GM19463 (cell line): ENCODE measurements at regions not wholly inside any gene's neighbourhood (a gene's known extent, or its start where the extent isn't known, plus 50 kb on each side); places are given as distances from the start of the nearest gene placed in this dataset.

Experiments used
- ATAC-seq: cut with Tn5 transposase; IDR thresholded peaks from one replicate; pipeline ENCODE4 v1.9.1; 2021; ENCODE audit warnings: mild to moderate bottlenecking, moderate library complexity; ENCODE audit not compliant: unreplicated experiment

DNA sequence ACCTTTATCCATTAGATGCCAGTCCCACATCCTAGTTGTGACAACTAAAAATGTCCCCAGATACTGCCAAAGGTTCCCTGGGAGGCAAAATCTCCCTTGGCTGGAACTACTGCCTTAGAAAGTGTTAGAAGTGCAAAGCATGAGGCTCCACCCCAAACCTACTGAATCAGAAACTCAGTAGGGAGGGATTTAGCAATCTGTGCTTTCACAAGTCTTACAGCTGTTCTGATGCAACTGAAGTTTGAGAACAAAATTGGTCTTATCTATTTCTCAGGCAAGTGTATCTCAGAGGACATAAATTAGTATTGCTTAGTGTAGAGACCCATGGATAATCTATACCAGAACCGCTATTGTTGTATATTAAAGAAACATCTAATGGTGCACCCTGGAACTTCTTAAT, 70.2 kb downstream of the CLDN1 start:
- ATAC-seq = no peak

DNA sequence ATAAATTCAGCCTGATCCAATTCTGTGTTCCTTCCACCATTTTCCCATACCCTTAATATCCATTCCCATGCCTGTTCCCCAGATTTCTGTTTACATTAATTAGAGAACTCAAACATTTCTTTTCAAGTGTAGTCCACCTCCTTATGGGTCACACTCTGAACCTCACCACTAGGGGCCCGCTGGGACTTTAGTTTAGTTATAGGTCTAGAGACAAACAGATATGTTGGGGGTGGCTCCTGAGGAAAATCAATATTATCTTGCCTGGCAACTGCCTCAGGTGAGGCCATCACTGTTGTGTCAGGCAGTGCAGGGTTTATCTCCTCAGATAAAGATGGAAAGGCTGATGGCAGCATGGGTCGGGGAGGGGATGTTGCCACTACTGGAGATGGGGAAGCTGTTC, 72.8 kb downstream of the CLDN1 start:
- ATAC-seq = no peak

DNA sequence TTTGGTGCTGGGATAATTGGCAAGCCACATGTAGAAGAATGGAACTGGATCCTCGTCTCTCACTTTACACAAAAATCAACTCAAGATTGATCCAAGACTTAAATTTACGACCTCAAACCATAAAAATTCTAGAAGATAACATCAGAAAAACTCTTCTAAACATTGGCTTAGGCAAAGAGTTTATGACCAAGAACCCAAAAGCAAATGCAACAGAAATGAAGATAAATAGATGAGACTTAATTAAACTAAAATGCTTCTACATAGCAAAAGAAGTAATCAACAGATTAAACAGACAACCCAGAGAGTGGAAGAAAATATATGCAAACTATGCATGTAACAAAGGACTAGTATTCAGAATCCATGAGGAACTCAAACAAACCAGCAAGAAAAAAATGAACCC, 80.1 kb downstream of the CLDN1 start:
- no peak for ATAC-seq

DNA sequence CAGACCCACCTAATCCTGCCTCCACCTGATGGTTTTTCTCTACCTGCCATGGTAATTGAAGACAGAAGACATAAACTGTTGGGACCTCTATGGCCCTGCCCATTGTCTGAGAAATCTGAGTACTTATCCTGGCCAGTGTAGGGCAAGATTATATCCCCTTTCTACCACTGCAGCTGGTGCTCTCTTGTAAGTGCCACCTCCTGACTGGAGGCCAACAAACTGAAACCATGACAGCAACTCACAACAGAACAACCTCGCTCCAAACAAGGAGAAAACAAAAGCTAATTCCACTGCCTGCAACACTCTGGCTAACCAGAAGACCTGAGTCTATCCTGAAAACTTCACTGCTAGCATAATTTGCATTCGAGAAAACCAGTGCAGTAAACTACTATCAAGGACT, 82.9 kb downstream of the CLDN1 start:
- ATAC-seq = no peak

DNA sequence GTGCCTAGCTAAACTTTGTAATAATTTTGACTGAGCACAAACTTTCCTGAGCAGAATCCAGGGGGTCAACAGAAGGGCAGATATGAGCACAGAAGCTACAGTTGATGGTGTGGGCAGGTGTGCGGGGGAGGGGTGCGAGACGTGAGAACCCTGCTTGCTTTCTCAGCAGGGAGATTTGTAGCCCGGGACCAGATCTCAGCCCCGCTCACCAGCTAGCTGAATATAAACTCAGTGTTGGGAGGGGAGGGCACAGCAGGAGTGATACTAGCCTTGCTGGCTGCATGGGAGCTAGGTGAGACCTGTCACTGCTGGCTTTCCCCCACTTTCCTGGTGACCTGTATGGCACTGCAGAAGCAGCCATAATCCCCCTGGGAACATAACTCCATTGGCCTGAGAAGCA, 83.4 kb downstream of the CLDN1 start:
- ATAC-seq = no peak

DNA sequence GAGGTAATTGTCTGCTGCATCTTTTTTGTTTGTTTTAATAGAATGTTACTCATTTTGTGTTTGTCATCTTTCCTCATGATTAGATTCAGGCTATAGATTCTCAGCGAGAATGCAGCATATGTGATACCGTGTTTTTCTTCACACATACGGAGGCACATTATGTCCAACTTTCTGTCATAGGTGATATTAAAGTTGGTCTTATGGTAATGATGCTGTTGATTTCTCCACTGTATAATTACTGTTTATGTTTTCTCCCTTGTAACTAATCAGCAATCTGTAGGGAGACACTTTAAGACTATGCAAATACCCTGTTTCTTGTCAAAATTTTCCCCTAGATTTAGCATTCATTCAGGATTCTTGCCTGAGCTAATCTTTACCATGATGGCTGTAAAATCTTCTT, 87.6 kb downstream of the CLDN1 start:
- no peak for ATAC-seq

DNA sequence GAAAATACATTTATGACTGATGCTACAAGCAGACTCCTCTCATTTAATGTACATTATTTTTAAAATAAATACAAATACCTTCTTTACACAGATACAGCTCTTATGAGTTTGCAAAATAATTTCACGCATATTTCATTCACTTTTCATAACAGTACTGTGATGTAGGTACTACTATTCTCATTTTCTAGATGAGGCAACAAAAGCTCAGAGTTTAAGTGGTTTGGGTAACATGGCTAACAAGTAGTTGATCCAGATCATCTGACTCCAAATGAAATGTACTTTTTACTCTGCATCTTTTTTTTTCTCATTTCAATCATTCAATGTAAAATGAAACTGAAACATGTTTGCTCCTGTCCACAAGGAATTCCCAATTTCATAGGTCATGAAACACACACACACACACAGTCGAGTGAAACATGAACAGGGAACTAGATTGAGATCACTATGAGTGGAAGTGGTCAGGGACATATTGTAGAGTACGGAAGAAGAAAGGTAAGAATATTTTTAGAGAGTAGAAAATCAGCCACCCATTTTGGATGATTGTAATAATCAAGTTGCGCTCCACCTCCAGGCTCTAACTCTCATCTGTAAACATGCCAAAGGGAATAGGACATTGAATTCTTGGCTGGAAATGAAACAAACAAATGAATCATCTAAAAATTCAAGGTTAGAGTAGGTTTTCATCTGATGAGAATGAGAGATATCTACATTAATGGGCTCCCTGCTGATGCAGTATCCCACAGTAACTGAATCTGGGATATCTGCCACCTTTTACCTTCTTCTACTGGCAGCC, 92.4 kb downstream of the CLDN1 start:
- no peak for ATAC-seq

DNA sequence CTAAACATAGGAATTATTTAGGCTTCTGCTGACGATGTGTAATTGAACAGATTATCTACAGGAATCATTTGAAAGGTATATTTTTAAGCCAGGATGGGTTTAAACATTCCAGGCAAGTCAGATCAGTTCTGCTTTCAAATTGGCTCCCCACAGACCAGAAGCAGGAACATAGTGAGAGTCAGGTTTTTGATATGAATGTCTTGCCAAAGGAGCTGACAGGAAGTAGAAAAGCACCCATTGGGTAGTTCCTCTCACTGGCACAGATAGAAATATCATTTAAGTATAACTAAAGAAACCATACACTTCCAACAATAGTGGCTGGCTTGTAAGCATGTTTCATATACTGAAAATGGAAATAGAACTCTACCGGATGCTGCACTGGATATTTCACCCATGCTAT, 95.2 kb downstream of the CLDN1 start:
- no peak for ATAC-seq

DNA sequence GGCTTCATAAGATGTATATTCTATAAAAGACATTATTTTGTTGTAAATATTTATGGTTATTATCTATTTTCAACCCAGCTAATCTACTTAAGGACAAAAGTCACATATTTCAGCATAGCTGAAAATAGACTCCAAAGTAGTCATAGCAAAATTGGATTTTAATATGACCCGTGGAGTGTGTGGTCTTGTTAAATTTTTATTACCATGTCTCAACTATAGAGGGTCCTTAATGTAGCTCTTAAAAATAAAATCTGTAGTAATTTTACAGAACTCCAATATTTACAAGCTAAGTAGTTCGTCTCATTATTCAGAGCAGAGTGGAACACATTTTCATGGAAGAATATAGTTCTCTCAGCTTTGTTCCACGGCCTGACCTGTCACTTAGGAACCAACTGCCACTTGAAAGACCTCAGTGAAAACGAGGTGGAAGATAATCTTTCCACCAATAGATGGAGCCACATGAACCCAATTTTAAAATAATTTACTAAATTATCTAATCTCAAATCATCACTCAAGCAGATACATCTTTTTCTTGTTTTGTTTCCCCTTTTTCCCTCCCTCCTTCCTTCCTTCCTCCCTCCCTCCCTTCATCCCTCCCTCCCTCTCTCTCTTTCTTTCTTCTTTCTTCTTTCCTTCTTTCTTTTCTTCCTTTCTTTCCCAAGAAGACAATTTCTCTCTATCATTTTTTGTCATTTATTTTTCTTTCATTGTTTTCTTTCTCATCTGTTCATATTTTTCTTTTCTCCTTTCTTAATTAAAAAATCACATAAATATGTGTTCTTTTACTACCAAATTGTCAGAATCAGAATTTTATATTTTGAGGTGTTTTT, 97.2 kb downstream of the CLDN1 start:
- no peak for ATAC-seq

DNA sequence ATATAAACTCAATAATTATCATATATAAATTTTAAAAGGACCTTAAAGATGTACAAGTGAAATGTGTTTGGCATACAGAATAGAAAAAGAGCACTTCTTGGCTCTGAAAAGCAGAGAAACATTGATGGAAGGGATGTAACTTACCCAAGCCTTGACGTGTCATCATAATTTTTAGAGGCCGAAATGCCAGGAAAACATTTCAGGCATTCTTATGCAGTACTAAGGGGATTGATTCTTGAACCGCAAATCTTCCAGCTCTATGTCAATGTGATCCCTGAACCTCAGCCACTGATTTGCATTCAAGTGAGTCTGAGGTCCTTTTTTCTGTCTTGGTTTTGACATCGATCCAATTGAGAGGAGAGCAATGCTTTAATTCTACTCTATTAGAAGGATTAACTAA, 97.8 kb downstream of the CLDN1 start:
- ATAC-seq = no peak

DNA sequence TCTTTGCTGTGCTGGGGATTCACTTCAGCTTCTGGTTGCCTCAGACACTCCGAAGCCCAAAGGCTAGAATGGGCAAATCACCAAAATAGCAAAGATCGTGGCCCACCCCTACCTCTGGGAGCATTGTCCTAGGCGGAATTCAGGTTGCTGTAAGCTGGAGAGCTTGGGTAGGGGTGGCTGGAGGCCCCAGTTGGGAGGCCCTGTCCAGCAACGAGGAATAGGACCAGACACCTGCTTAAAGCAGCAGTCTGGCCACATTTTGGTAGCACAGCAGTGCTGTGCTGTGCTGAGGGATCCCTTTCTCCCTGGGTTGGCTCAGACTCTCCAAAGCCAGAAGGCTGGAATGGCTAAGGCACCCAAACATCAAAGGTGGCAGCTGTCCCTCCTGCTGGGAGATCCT, 99.3 kb downstream of the CLDN1 start:
- ATAC-seq = no peak

DNA sequence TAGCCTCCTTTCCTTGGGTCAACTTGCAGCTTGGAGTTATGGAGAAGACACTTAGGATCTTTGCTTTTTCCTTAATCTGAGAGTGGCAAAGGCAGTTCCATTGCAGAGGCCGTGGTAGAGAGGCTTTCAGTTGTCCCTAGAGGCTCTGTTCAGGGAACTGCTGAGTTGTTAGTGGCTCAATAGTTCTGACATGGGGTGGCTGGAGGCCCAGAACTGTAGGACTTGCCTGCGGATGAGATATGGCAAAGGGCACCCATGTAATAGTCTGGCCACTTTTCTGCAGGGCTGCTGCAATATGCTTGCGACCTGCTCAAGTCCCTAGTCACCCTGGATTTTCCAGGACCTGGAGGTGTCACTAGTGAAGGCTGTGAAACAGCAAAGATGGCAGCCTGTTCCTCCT, 99.9 kb downstream of the CLDN1 start:
- no peak for ATAC-seq

DNA sequence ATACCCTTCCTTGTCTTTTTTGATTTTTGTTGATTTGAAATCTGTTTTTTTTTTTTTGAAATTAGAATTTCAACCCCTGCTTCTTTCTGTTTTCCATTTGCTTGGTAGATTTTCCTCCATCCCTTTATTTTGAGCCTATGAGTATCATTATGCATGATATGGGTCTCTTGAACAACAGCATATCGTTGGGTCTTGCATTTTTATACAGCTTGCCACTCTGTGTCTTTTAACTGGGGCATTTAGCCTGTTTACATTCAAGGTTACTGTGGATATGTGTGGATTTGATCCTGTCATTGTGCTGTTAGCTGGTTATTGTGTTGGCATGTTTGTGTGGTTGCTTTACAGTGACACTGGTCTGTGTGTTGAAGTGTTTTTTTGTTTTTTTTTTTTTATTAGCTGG, 99.7 kb upstream of the P3H2 start:
- ATAC-seq = no peak

DNA sequence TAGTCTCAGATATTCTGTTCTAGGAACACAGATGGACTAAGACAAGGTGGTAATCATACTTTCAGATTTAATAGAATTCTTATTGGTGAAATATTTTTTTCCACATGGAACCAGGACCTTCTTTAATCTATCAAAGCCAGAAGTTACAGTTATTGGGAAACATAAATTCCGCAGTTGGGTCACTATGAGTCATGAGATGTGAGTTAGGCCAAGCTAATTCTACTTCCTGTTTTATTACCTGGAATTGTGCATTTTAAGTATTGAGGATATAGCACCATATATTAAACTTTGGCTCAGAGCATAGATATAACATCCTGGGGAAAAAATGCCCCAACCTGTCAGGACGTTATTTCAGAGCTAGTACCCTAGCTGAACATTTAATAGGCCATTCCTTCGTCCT, 96.4 kb upstream of the P3H2 start:
- no peak for ATAC-seq

DNA sequence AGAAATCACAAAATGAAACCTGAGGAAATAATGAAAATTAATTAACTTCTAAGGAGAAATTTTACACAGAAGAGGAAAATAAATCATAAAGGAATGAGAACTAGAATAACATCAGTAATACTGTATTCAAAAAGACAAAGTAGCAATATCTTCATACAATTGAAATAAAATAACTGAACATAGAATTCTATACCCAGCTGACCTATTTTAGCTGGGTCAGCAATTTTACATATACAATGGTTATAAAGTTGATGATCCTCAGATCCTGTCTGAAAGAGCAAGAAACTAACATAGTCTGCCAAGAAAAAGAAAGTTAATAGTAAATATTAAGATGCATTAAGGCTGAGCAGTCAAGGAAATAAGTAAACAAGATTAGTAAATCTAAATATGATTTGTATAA, 93.0 kb upstream of the P3H2 start:
- no peak for ATAC-seq

DNA sequence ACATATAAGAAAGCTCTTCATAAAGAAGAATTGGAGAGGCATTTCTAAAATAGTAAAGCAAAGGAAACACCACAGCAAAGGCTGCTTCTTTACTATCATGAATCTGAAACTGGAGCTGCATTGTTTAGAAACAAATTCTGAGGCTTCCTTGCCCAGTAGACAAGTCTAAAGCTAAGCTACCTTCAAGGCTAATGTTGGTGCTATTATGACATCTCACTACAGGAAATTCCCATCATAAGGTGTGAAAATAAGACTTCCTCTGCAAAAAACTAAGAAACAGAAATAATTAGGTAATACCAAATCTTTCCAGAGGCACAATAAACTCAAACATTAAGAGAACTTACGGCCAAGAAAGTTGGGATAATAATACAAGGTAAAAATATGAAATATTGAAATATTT, 89.9 kb upstream of the P3H2 start:
- ATAC-seq = no peak

DNA sequence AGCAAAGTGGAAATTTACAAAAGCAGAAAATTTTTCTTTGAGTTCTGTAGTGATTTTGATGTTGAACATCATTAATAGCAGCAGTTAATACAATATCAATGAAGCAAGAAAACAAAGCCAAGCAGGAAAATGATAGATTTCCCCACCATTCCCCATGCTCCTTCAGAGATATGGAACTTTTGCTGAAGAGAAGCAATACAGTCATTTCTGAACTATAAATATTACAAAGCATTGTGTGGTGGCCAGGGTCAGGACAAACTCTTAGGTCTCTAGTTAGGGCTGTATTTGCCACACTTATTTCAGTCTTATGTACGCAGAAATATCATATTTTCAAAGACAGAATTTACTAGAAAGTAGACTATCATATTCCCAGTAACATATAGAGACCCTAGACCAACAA, 88.8 kb upstream of the P3H2 start:
- no peak for ATAC-seq

DNA sequence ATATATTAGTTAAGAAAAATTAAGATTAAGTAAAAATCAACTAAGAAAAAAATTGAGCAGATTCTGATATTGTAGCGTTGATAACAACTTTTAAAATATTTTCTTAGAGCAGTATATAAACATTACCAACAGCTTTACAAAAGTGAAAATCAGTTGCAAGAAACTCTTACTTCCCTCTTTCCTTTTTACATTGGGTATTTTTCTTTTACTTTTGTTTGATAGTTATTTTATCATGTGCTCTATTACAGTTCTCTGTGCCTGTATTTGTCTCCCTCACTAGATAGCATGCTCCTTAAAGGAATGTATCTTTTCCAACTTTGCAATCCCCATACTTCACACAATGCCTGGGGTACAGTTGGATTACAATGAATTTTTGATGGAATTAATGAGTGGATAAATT, 87.5 kb upstream of the P3H2 start:
- no peak for ATAC-seq

DNA sequence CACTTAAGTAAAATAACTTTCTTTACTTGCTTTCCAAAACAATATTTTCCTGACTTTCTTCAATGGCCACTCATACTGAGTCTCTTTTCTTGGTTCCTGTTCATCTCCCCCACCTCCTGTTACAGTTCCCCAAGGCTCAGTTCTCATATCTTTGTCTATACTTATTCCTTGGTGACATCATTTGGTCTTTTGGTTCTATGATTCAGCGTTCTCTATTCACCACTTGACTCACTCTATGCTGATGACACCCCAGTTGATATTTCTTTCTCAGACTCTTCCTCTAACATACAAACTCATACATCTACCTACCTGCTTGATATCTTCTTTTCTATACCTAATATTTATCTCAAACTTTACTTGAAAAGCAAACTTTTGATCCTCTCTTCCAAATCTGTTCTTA, 85.0 kb upstream of the P3H2 start:
- peak; percentile 80 for ATAC-seq

DNA sequence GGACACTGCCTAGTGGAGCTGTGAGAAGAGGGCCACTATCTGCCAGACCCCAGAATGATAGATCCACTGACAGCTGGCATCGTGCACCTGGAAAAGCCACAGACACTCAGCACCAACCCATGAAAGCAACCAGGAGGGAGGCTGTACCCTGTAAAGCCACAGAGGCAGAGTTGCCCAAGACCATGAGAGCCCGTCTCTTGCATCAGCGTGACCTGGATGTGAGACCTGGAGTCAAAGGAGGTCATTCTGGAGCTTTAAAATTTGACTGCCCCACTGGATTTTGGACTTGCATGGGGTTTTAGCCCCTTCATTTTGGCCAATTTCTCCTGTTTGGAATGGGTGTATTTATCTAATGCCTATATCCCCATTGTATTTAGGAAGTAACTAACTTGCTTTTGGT, 83.5 kb upstream of the P3H2 start:
- ATAC-seq = no peak

DNA sequence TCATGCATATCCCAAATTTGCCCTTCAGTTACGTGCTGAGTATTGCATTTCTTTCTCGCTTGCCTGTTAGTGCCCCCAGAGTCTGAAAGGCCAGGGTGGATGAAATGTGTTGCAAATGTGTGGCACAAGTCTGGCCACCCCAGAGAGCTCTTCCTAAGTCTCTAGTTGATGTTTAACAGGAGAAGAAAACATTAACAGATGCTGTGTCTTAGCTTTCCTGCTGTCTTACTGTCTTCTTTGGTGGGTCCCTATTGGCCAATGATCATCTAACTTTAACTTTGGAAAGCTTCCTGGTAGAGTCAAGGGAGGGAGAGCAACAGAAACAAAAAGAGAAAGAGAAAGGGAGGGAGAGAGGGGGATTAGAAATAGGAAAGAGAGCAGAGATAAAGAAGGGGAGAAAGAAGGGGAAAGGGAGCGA, 76.7 kb upstream of the P3H2 start:
- peak; percentile 61 for ATAC-seq

DNA sequence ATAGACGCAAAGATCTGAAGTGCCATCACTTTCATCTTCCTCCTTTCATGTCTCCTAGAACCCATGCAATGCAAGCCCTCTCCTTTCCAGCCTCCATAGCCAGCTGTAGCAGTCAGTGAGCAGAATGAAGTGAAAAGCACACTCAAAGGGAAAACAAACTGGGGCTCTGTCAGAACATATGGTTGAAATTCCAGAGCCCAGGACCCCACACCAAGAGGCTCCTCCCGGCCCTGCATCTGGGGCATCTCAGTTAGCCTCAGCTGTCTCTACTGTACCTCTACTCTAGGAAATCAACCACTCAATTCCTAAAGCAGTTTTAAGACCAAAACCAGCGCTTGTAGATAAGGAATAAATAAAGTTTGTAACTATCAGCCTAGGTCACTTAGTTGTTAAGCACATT, 73.8 kb upstream of the P3H2 start:
- no peak for ATAC-seq
